Endodermal cell (in vitro differentiated cells): ENCODE measurements at regions not wholly inside any gene's neighbourhood (a gene's known extent, or its start where the extent isn't known, plus 50 kb on each side); places are given as distances from the start of the nearest gene placed in this dataset.
"Not testable (repeated sequence)": the region's sequence is repeated elsewhere in the genome, so short reads cannot be mapped to it uniquely, and the experiment has no call there.

Source experiments
- DNase-seq: peaks from one replicate; pipeline ENCODE4 v3.0.0-alpha.2; 2017
- H3K27ac ChIP-seq: 2 replicates; pipeline ENCODE4 v1.5.1; 2013; ENCODE audit warnings: mild to moderate bottlenecking, low read depth, low read length, moderate library complexity
- H3K27me3 ChIP-seq: 2 replicates; pipeline ENCODE4 v1.6.1; 2013; ENCODE audit warnings: mild to moderate bottlenecking, low read length, moderate library complexity; ENCODE audit not compliant: insufficient read depth, control insufficient read depth, poor library complexity, severe bottlenecking
- H3K36me3 ChIP-seq: 2 replicates; pipeline ENCODE4 v1.7.0; 2013; ENCODE audit warnings: mild to moderate bottlenecking, low read length, moderate library complexity; ENCODE audit not compliant: control insufficient read depth, insufficient read depth
- H3K4me1 ChIP-seq: one replicate; pipeline ENCODE4 v1.7.0; 2013; ENCODE audit warnings: low read length; ENCODE audit not compliant: control insufficient read depth, insufficient read depth
- H3K4me3 ChIP-seq: 2 replicates; pipeline ENCODE4 v1.5.1; 2013; ENCODE audit warnings: mild to moderate bottlenecking, low read length, moderate library complexity
- H3K9ac ChIP-seq: 2 replicates; pipeline ENCODE4 v1.6.1; 2013; ENCODE audit warnings: mild to moderate bottlenecking, low read length, moderate library complexity; ENCODE audit not compliant: poor library complexity, severe bottlenecking; ENCODE audit errors: extremely low read depth
- H3K9me3 ChIP-seq: 2 replicates; pipeline ENCODE4 v1.6.1; 2013; ENCODE audit warnings: mild to moderate bottlenecking, low read length, moderate library complexity; ENCODE audit not compliant: control insufficient read depth
- H3K27ac Mint-ChIP-seq: 2 replicates; pipeline ENCODE4 v1.8.0; 2020; ENCODE audit warnings: mixed read lengths
- H3K27me3 Mint-ChIP-seq: 2 replicates; pipeline ENCODE4 v1.8.0; 2021; ENCODE audit warnings: mild to moderate bottlenecking, mixed read lengths; ENCODE audit not compliant: insufficient read depth
- H3K36me3 Mint-ChIP-seq: 2 replicates; pipeline ENCODE4 v1.8.0; 2020; ENCODE audit warnings: low read depth, mixed read lengths
- H3K4me1 Mint-ChIP-seq: 2 replicates; pipeline ENCODE4 v1.8.0; 2020; ENCODE audit warnings: mixed read lengths
- H3K4me3 Mint-ChIP-seq: 2 replicates; pipeline ENCODE4 v1.8.0; 2020; ENCODE audit warnings: mild to moderate bottlenecking, moderate library complexity, mixed read lengths
- H3K9me3 Mint-ChIP-seq: 2 replicates; pipeline ENCODE4 v1.8.0; 2020; ENCODE audit warnings: mild to moderate bottlenecking, mixed read lengths
- CTCF ChIP-seq: fragments of 200-600 bp; sonication (generic); conservative IDR thresholded peaks from 2 replicates; pipeline ENCODE4 v1.5.0; 2021; ENCODE audit warnings: antibody characterized with exemption, mild to moderate bottlenecking
- WGBS, 2 experiments: methylation state at CpG; one replicate each; pipeline versions ENCODE4 v1.1.5 to v1.1.7; 2013; ENCODE audit warnings: missing lambda C conversion rate in 2 of 2, mixed read lengths in 1 of 2; ENCODE audit not compliant: insufficient coverage in 1 of 2, insufficient read length in 1 of 2; 5-methylcytosine and 5-hydroxymethylcytosine counted together

- H3K4me1 Mint-ChIP-seq = peaks cover 5% of the 10 kb centered on the region
- DNase-seq = no peak
- peak overlapping the region; percentile 9 for H3K27ac ChIP-seq
- H3K27me3 Mint-ChIP-seq = no peaks in the 10 kb centered on the region
- H3K4me3 Mint-ChIP-seq = no peak overlapping the region
- H3K4me3 ChIP-seq = no peak overlapping the region
- no peaks in the 10 kb centered on the region for H3K36me3 Mint-ChIP-seq
- no peaks in the 10 kb centered on the region for H3K4me1 ChIP-seq
- TF ChIP-seq CTCF = no peak
- peak overlapping the region; percentile 15 for H3K27ac Mint-ChIP-seq
- no peaks in the 10 kb centered on the region for H3K9me3 Mint-ChIP-seq
- peaks cover 5% of the 10 kb centered on the region for H3K9me3 ChIP-seq
- H3K36me3 ChIP-seq = no peaks in the 10 kb centered on the region
- no peak overlapping the region for H3K9ac ChIP-seq
- H3K27me3 ChIP-seq = no peaks in the 10 kb centered on the region
These were observed 225.8 kb upstream of the ZNF804A start for GRCh38 chr2:184372484-184372883.

GRCh38 chr2:184394642-184395041 is 203.7 kb upstream of the ZNF804A start:
- H3K36me3 ChIP-seq = no peaks in the 10 kb centered on the region
- H3K27ac ChIP-seq = no peak overlapping the region
- no peak for TF ChIP-seq CTCF
- no peaks in the 10 kb centered on the region for H3K27me3 Mint-ChIP-seq
- no peaks in the 10 kb centered on the region for H3K9me3 ChIP-seq
- no peak overlapping the region for H3K27ac Mint-ChIP-seq
- H3K36me3 Mint-ChIP-seq = no peaks in the 10 kb centered on the region
- DNase-seq = no peak
- no peak overlapping the region for H3K9ac ChIP-seq
- H3K4me3 Mint-ChIP-seq = no peak overlapping the region
- no peaks in the 10 kb centered on the region for H3K27me3 ChIP-seq
- H3K4me1 ChIP-seq = no peaks in the 10 kb centered on the region
- H3K9me3 Mint-ChIP-seq = peaks cover 2% of the 10 kb centered on the region
- no peak overlapping the region for H3K4me3 ChIP-seq
- no peaks in the 10 kb centered on the region for H3K4me1 Mint-ChIP-seq

- Mint-ChIP-seq H3K27ac (no peak overlapping the region), H3K4me3 (no peak overlapping the region), H3K36me3 (peaks cover 1% of the 10 kb centered on the region), H3K4me1 (no peaks in the 10 kb centered on the region), H3K9me3 (peaks cover 11% of the 10 kb centered on the region), H3K27me3 (no peaks in the 10 kb centered on the region)
- Histone ChIP-seq H3K27ac (no peak overlapping the region), H3K9me3 (peaks cover 3% of the 10 kb centered on the region), H3K4me1 (no peaks in the 10 kb centered on the region), H3K9ac (no peak overlapping the region), H3K4me3 (no peak overlapping the region), H3K36me3 (no peaks in the 10 kb centered on the region), H3K27me3 (no peaks in the 10 kb centered on the region)
- no peak for TF ChIP-seq CTCF
- no peak for DNase-seq
These were observed 195.9 kb upstream of the ZNF804A start for GRCh38 chr2:184402381-184402780.

GRCh38 chr2:184407041-184407630 is 191.2 kb upstream of the ZNF804A start:
- H3K27me3 Mint-ChIP-seq, H3K4me1 ChIP-seq, H3K4me1 Mint-ChIP-seq, H3K36me3 ChIP-seq, H3K4me3 Mint-ChIP-seq, H3K4me3 ChIP-seq, H3K9ac ChIP-seq, H3K27ac ChIP-seq, H3K27me3 ChIP-seq, H3K27ac Mint-ChIP-seq, DNase-seq, H3K36me3 Mint-ChIP-seq: not testable (repeated sequence)
- H3K9me3 Mint-ChIP-seq = peaks cover 20% of the 10 kb centered on the region
- peaks cover 12% of the 10 kb centered on the region for H3K9me3 ChIP-seq
- WGBS, 2 experiments = 91 to 92% methylated on average over 6 to 7 of the region's 7 CpGs
